GM12892 (cell line): ENCODE measurements at regions not wholly inside any gene's neighbourhood (a gene's known extent, or its start where the extent isn't known, plus 50 kb on each side); places are given as distances from the start of the nearest gene placed in this dataset.

ENCODE experiments used
- POLR2A ChIP-seq: IDR thresholded peaks from 2 replicates; pipeline ENCODE4 v1.6.1; 2011; ENCODE audit warnings: low read depth, low read length, control low read depth
- POLR2AphosphoS5 ChIP-seq: IDR thresholded peaks from 2 replicates; pipeline ENCODE4 v1.6.1; 2011; ENCODE audit warnings: low read depth, low read length, control low read depth

- TF ChIP-seq POLR2AphosphoS5 (no peak), POLR2A (no peak)
Observed at GRCh38 chr10:61024151-61024855, 80.3 kb upstream of the RHOBTB1 start.
